Transverse colon (tissue), 4 donors: ENCODE measurements at regions not wholly inside any gene's neighbourhood (a gene's known extent, or its start where the extent isn't known, plus 50 kb on each side); places are given as distances from the start of the nearest gene placed in this dataset.

ENCODE experiments used
- CTCF ChIP-seq, 5 experiments: fragments of 200-600 bp in 3 of 5; fragments of 450-650 bp in 2 of 5; sonication (generic) in 3 of 5; IDR thresholded peaks; 1 replicate in 2 of 5; 2 replicates in 3 of 5; pipeline ENCODE4 v1.5.1; 2016 to 2017; ENCODE audit warnings: antibody characterized with exemption in 5 of 5, inconsistent platforms in 3 of 5, mild to moderate bottlenecking in 2 of 5, moderate library complexity in 1 of 5
- EP300 ChIP-seq: sonication (generic); formaldehyde crosslinking; IDR thresholded peaks from one replicate; pipeline ENCODE4 v1.6.1; 2017; ENCODE audit warnings: antibody characterized with exemption, low read depth
- POLR2A ChIP-seq: fragments of 450-650 bp; IDR thresholded peaks from one replicate; pipeline ENCODE4 v1.6.1; 2016; ENCODE audit warnings: antibody characterized with exemption, mild to moderate bottlenecking, moderate library complexity
- POLR2AphosphoS5 ChIP-seq, 3 donors: sonication (generic); formaldehyde crosslinking; IDR thresholded peaks; one replicate each; pipeline ENCODE4 v1.6.1; 2016; ENCODE audit warnings: antibody characterized with exemption in 3 of 3

GRCh38 chr5:61748121-61748520, 416.1 kb downstream of the ZSWIM6 start:
- no peak for TF ChIP-seq POLR2A
- no peak for TF ChIP-seq CTCF (IDR thresholded peaks at IDR 0.05)
- TF ChIP-seq POLR2AphosphoS5 (IDR thresholded peaks at IDR 0.05), result no peak
- no peak for TF ChIP-seq EP300
